ENCODE measurements at regions not wholly inside any gene's neighbourhood (a gene's known extent, or its start where the extent isn't known, plus 50 kb on each side); places are given as distances from the start of the nearest gene placed in this dataset.
A peak's percentile ranks its signal among the peaks of the same experiment; 100 is the strongest.

DNA sequence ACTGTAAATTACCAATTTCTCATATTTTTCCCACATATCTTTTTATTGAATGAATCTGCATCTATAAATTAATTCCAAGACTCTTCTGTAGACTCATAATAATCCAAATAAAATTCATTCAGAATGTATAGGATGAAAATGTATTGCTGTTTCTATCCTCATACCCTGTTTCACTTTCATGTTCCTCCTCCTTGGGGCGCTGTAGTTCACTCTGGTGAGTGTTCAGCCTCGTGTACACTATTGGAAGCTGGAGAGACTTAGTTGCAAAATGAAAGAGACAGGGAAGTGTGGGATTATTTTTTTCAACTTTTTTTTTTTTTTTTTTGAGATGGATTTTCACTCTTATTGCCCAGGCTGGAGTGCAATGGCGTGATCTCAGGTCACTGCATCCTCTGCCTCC, 296.1 kb downstream of the TLL1 start:
- Histone ChIP-seq H3K4me2 (ENCODE audit: low read depth, low read length, poor library complexity, severe bottlenecking) (no peak overlapping the region), H3K9me2 (replicated peaks; ENCODE audit: insufficient read depth, low read length) (no peaks in the 10 kb centered on the region)
- TF ChIP-seq EZH2phosphoT487 (conservative IDR thresholded peaks at IDR 0.05; ENCODE audit: low read length), result no peak
- TF ChIP-seq, protein P1, sequence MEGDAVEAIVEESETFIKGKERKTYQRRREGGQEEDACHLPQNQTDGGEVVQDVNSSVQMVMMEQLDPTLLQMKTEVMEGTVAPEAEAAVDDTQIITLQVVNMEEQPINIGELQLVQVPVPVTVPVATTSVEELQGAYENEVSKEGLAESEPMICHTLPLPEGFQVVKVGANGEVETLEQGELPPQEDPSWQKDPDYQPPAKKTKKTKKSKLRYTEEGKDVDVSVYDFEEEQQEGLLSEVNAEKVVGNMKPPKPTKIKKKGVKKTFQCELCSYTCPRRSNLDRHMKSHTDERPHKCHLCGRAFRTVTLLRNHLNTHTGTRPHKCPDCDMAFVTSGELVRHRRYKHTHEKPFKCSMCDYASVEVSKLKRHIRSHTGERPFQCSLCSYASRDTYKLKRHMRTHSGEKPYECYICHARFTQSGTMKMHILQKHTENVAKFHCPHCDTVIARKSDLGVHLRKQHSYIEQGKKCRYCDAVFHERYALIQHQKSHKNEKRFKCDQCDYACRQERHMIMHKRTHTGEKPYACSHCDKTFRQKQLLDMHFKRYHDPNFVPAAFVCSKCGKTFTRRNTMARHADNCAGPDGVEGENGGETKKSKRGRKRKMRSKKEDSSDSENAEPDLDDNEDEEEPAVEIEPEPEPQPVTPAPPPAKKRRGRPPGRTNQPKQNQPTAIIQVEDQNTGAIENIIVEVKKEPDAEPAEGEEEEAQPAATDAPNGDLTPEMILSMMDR (IDR thresholded peaks at IDR 0.05; ENCODE audit: insufficient read depth, low read length, poor library complexity, severe bottlenecking), result peak; percentile 22

DNA sequence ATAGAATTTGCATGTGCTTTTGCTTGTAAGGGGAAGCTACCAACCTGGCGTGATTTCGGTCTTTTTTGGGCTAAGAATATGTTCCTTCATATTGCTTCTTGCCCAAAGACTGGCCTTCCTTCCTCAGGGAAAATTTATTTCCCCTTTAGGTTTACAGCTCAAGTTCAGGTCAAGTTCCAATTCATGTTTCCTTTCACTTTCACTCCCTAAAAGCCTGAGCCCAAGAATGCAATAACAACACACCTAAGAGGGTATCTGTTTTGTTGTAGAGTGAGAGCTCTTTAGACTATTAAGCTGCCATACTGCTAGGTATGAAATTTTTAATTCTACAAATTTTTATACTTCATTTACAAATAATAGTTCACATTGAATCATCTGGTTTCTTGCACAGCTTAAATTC, 299.6 kb downstream of the TLL1 start:
- TF ChIP-seq, protein P1 (IDR thresholded peaks at IDR 0.05; ENCODE audit: insufficient read depth, low read length, poor library complexity, severe bottlenecking), result no peak
- no peak for TF ChIP-seq EZH2phosphoT487 (conservative IDR thresholded peaks at IDR 0.05; ENCODE audit: low read length)
- Histone ChIP-seq H4K20me1 (ENCODE audit: low read depth, low read length) (no peaks in the 10 kb centered on the region), H3K9me2 (replicated peaks; ENCODE audit: insufficient read depth, low read length) (no peaks in the 10 kb centered on the region), H3K36me3 (ENCODE audit: low read length) (no peaks in the 10 kb centered on the region), H3K4me2 (ENCODE audit: low read depth, low read length, poor library complexity, severe bottlenecking) (no peak overlapping the region), H3K27me3 (ENCODE audit: low read length) (no peaks in the 10 kb centered on the region), H3K9ac (ENCODE audit: low read length) (no peak overlapping the region), H3K79me2 (ENCODE audit: insufficient read depth, low read length) (no peaks in the 10 kb centered on the region), H3K4me3 (ENCODE audit: insufficient read depth, low read length, poor library complexity, severe bottlenecking) (no peak overlapping the region), H2AFZ (ENCODE audit: low read depth, low read length, severe bottlenecking) (peak overlapping the region; percentile 29), H3F3A (ENCODE audit: insufficient read depth) (no peaks in the 10 kb centered on the region), H3K27ac (ENCODE audit: low read depth, low read length) (no peak overlapping the region), H3K9me3 (ENCODE audit: insufficient read depth, low read length) (no peaks in the 10 kb centered on the region)

More for the DNA sequence above, 296.1 kb downstream of the TLL1 start:
- Histone ChIP-seq H3K27ac (ENCODE audit: low read depth, low read length) (no peak overlapping the region), H3K79me2 (ENCODE audit: insufficient read depth, low read length) (no peaks in the 10 kb centered on the region), H2AFZ (ENCODE audit: low read depth, low read length, severe bottlenecking) (peak overlapping the region; percentile 90), H3F3A (ENCODE audit: insufficient read depth) (no peaks in the 10 kb centered on the region), H3K9me3 (ENCODE audit: insufficient read depth, low read length) (no peaks in the 10 kb centered on the region), H3K27me3 (ENCODE audit: low read length) (no peaks in the 10 kb centered on the region), H4K20me1 (ENCODE audit: low read depth, low read length) (no peaks in the 10 kb centered on the region), H3K9ac (ENCODE audit: low read length) (no peak overlapping the region), H3K36me3 (ENCODE audit: low read length) (no peaks in the 10 kb centered on the region), H3K4me3 (ENCODE audit: insufficient read depth, low read length, poor library complexity, severe bottlenecking) (no peak overlapping the region)

DNA sequence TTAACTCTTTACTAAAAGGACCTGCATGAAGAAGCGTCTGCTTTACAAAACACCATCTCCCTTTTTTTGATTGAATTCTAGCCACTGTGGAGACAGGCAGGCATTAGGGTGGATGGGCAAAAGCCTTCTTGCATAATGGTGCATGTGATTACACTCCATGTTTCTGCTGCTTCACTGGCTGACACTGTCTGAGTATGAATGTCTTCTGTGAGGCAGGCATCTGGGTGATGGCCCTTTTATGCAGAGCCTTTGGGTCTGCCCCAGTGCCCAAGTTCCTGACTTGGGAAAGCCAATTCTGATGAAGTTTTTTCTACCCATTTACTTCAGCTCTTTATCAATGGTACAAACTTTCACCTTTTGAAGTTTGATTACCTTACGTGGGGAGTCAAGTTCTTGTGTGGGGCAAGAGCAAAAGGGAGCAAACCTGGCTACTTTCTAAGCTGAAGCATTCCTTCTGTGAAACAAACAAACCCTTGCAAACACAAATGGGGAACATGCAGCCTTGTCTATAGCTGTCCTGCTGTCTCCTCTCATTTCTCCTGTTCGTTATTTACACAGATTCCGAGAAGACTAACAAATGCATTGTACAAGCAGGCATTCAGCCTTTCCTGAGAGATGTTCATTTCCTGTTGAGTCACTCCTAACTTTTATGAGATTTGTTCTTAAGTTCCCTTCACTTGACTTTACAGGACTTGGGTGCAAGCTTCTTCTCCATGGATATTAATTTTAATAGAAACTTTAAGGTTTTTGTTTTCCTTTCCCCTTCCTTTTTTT, 301.9 kb downstream of the TLL1 start:
- H3K4me2 ChIP-seq (ENCODE audit: low read depth, low read length, poor library complexity, severe bottlenecking), result no peak overlapping the region

More for the DNA sequence above, 301.9 kb downstream of the TLL1 start:
- no peaks in the 10 kb centered on the region for H3K27me3 ChIP-seq (ENCODE audit: low read length)
- no peak overlapping the region for H3K27ac ChIP-seq (ENCODE audit: low read depth, low read length)
- peak overlapping the region; percentile 24 for H2AFZ ChIP-seq (ENCODE audit: low read depth, low read length, severe bottlenecking)
- H3K9ac ChIP-seq (ENCODE audit: low read length), result no peak overlapping the region
- no peaks in the 10 kb centered on the region for H3K36me3 ChIP-seq (ENCODE audit: low read length)
- no peak overlapping the region for H3K4me3 ChIP-seq (ENCODE audit: insufficient read depth, low read length, poor library complexity, severe bottlenecking)
- TF ChIP-seq EZH2phosphoT487 (conservative IDR thresholded peaks at IDR 0.05; ENCODE audit: low read length), result no peak
- TF ChIP-seq, protein P1 (IDR thresholded peaks at IDR 0.05; ENCODE audit: insufficient read depth, low read length, poor library complexity, severe bottlenecking), result no peak
- no peaks in the 10 kb centered on the region for H3K9me3 ChIP-seq (ENCODE audit: insufficient read depth, low read length)
- no peaks in the 10 kb centered on the region for H3F3A ChIP-seq (ENCODE audit: insufficient read depth)
- no peaks in the 10 kb centered on the region for H3K9me2 ChIP-seq (replicated peaks; ENCODE audit: insufficient read depth, low read length)
- no peaks in the 10 kb centered on the region for H3K79me2 ChIP-seq (ENCODE audit: insufficient read depth, low read length)
- no peaks in the 10 kb centered on the region for H4K20me1 ChIP-seq (ENCODE audit: low read depth, low read length)

All from SU-DHL-6 (cell line).